NCI-H748 treated with DMSO at 0.1 percent for 48 hours (cell line): ENCODE measurements at regions not wholly inside any gene's neighbourhood (a gene's known extent, or its start where the extent isn't known, plus 50 kb on each side); places are given as distances from the start of the nearest gene placed in this dataset.

Source experiments
- DNase-seq: peaks from one replicate; lab custom pipeline; 2025; lab: John Stamatoyannopoulos, UW

DNA sequence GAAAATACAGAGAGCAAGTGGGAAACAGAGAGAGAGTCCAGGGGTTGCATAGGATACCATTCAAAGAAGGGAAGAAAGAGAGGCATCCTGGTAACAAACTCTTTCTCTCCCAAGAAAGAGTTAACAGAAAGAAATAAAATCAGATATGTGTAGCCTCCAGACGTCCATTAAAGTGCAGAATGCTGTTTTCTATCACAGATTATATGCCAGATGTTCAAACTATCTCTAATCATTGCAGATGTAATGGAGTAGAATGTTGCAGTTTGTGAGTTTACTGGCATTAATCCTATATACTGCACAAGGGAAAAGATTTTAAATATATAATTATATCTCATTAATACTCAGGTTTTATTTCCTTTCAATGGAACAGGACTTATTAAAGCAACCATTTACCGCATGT is 369.4 kb downstream of the ZNF536 start:
- no peak for DNase-seq

- no peak for DNase-seq
Measured at GRCh38 chr19:30739394-30739793, 367.2 kb downstream of the ZNF536 start.

DNA sequence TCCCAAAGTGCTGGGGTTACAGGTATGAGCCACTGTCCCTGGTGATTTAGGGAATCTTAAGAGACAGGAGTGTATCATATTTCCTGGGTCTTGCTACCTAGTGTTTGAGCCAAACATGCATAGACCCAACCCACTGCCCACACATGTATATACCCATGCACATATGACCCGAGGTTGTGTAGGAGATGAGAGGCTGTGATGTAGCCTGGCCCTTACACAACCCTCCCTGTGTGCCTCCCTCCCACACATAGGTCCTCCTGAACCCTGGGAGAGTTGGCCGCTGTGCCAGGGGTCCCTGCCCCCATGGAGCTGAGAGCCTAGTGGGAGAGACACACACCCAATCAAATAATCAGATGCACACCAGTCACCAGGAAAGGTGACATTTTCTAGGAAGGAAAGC is 365.9 kb downstream of the ZNF536 start:
- no peak for DNase-seq

DNA sequence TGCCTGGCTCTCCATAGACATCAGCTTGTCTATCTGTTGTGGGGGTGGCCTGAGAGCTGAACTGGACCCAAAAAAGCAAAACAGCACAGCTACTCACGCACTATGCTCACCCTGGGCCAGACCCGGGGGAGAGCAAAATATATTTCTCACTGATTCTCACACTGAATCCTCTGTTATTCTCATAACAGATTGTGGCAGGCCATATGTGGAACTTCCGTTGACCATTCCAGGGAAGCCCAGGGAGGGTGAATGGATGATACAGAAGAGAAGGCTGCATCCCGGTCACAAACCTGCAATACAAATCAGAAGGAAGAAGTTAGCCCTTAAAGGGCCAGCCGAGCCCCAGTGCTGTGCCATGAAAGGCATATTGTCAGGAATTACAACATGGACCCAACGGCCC is 362.5 kb downstream of the ZNF536 start:
- DNase-seq: no peak

DNA sequence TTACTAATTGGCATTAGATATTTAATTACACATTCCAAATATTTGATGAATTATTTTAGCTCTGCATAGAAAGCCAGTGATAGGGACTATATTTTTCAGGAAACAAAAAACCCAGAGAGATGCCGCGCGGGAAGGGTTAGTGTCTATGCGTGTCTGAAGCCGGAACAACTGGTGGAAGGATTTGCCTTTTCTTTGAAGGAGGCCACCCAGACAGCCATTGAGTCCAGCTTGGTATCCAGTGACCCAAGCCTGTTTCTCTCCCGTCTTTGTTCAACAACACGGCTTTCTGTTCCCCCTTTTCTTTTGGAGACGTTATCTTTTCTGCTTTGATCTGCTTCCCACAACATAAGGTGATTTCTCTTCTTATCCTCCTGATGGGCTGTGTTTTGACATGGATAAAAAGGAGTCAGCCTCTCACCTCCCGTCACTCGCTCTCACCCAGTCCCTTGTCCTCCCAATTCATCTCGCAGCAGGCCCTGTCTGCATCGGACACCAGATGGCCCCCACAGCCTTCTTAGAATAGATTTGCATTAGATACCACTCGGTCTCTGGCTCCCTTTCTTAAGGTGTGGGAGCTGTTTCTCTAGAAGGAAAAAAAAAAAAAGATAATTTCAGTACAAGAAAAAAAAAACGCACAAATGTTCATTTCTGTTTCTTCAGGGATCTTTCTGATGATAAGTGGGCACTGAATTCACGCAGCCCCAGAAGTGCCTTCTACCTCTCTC is 361.8 kb downstream of the ZNF536 start:
- DNase-seq: no peak

- no peak for DNase-seq
Measured at GRCh38 chr19:30731591-30731990, 359.4 kb downstream of the ZNF536 start.

DNA sequence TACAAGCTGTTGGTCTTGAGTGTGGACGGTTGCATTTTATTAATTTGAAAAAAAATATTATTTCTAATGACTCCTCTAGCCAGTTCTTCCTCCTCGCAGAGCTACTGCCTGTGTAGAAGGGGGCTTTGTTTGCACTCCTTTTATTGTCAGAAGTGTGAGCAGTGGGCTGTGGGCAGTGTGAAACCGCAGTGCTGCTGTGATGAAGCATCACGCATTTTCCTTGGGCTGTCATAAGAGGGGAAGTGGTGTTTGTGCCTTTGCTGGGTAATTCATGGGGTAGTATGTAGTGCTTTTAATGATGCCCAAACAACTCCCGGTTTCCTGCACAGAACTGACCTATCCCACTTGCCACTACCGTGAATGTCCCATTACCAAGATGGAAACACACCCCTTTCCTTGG is 357.3 kb downstream of the ZNF536 start:
- no peak for DNase-seq

DNA sequence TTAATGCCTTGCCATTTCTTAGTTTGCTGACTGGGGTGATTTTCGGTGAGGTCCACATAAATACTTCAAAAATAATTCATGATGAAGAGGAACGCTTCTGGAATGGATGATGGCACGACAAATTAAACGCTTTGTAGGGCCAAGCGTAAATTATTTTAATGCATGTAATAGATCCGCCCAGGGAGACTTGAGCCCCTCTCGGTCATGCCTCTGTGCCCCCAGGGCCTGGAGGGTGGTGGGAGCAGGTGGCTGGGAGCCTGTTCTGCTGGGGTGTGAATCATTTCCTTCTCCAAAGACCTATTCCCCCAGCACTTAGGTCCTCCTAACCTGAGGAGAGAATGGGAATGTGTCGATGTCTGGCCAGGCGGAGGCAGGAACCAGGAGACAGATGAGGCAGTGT is 350.6 kb downstream of the ZNF536 start:
- no peak for DNase-seq

DNA sequence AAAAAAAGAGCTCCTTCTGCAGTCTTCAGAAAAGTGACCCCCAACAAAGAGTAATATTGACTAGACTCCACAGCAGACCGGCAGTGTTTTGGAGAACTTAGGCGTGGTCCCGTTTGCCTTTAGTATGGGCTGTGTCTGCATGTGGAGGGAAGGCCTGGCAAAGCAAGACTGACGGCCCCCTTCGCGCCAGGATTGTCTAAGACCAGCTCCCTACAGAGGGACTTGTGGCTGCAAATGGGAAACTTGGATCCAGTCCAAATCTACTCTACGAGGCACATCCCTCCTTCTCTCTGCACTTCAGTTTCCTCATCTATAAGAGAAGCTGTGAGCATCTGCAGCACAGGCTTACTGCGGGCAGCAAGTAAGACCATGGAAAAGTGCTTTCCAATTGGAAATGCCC is 350.0 kb downstream of the ZNF536 start:
- DNase-seq: no peak

DNA sequence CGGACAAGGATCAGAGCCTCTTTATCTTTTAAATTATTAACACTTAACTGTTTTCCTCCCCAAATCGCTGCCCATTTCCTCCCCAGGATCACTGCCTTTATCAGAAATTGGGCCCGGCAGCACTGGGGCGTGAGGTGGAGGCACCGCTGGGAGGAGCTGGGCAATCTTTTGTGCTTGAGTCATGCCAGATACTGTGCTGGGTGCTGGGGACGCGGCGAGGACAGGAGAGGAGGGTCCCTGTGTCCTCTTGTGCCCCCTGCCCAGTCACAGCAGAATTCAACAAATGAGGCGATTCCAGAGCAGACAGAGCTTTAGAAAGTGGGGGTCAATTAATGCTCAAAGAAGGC is 347.8 kb downstream of the ZNF536 start:
- no peak for DNase-seq

DNA sequence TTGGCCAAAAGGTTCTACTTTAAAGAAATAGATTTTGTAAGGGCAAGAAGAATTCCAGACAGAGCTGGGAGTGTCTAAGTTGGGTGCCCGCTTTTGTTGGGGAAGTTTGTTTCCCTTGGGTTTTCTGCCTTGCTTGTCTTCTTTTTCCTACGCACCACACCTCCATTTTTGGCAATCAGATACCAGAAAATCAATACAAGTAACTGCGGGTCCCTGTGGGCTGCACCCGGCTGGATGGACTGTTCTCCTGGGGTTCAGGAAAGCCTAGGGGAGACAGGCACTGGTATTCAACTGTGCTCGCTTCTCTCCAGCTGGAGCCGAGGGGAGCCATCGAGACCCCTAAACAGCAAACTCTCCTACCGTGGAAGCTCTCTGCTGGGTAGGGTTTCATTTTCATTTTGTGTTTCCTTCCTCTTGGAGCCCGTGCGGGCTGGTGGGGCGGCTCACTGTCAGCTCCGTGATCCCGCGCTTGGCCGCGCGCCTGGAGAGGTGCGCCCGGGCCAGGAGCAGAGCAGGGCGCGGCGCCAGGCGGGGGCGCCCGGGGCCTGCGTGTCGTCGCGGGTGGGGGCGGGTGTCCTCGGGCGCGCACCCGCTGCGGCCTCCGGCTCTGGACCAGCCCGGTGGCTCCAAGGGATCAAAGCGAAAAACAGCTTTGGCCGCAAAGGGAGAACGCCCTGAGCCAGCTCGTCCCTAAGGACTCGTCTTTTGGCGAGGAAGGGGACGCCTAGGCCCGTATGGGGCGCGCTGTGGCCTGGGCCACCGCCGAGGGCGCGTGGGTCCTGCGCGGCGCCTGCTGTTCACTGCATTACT is 347.2 kb downstream of the ZNF536 start:
- DNase-seq: peak; percentile 12

DNA sequence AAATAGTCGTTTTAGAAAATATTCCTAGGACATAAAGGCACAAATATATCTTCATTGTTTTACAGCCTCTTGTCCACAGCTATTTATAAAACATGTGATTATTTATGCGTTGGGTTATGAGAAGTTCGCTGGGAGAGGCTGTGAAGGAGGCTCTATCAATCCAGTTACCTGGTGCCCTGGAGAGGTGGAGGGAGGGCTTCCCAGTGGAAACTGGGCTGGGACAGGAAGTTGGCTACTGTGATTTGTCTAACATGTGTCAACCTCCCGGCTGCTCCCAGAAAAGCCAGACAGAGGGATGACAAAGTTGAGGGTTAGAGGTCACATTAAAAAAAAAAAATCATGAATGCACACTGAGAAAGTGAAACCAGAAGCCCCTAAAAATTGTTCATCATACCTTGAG is 346.5 kb downstream of the ZNF536 start:
- no peak for DNase-seq

DNA sequence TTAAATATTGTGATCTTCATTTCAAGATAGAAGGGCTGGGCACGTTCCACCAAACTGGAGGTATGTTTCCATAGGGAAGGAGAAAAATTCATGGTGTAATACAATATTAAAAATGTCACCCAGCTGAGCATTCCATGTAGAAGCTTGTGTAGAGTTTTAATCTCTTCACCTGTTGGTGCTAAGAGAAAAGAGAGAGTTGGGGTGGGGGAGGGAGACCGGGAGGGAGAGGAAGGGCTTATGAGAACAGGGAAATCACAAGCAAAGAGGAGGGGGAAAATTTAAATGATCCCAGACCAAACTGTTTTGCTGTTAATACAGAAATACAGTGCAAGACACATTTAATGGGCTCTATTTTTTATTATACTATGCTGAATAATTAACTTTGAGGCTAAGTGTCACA is 345.8 kb downstream of the ZNF536 start:
- DNase-seq: no peak

- DNase-seq: no peak
Measured at GRCh38 chr19:30717381-30717780, 345.2 kb downstream of the ZNF536 start.

DNA sequence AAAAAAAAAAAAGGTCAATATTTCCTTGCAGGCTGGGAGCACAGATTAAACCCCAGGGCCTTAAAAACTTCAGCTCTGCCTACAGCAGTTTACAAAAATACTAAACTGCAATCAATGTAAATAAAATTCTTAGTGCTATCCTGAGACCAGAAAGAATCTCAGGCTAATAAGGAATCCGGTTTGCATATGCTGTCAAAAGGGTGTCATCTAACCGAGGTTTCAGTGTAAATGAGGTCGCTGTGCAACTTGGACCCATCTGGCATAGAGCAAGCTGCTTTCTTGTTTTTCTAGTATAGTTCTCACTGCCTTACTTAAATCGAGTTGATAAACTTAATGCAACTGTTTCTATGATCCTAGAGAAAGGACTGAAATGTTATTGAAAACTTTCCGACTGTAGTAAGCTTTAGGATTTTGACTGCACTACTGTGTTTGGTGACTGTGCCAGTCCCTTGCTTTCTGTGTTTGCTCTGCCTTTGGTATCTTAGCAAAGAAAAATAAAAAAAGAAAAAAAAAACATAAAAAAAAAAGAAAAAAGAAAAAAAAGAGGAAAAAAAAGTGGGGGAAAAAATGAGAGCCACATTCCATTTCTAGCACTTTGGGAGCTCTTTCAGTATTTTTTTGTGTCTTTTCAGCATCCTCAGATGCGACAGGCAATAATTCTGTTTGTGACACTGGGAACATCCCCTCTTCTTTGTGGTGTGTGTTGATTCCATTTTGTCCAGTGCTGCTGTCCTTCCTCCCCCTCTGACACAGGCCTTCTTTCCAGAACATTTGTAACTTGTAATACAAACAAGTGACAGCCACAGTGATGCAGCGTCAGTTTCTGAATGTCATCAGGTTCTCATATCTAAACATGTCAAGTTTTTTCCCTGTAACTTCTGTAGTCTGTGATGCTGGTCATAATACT is 340.5 kb downstream of the ZNF536 start:
- no peak for DNase-seq

DNA sequence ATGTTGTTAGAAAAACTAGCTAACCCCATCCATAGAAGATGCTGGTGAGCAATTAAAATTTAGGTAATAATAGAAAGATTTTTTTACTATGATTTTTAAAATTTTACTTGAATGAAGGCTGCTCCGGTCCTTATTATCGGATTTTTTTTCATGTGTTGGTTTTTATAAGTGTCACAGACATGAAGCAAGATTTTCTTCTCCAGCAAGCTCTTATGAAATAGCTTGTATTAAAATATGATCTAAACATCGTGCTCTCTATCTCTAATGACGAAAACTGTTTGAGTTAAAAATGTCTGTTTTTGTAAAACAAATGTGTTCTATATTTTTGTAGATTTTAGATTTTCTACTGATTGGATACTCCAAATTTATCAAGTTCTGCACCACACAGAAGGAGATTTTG is 339.6 kb downstream of the ZNF536 start:
- no peak for DNase-seq

DNA sequence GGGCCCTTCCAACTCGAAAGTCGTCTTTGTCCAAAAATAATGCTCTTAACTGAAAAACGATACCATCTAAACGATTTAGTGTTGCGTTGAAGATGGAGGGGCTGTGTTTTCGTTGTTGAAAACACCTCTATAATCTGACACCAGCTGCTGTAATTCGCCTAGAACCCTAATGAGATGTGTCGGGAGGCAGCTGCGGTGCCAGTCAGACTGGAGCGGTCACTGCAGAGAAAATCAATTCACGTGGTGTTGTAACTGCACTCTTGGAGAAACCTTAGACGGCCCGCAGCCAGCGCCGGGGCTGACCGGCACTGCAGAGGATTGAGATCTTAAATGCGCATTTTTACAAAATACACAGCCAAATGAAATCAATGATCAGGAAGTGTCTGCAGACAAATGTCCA is 339.1 kb downstream of the ZNF536 start:
- DNase-seq: peak; percentile 19

- no peak for DNase-seq
Measured at GRCh38 chr19:30710721-30711120, 338.5 kb downstream of the ZNF536 start.

DNA sequence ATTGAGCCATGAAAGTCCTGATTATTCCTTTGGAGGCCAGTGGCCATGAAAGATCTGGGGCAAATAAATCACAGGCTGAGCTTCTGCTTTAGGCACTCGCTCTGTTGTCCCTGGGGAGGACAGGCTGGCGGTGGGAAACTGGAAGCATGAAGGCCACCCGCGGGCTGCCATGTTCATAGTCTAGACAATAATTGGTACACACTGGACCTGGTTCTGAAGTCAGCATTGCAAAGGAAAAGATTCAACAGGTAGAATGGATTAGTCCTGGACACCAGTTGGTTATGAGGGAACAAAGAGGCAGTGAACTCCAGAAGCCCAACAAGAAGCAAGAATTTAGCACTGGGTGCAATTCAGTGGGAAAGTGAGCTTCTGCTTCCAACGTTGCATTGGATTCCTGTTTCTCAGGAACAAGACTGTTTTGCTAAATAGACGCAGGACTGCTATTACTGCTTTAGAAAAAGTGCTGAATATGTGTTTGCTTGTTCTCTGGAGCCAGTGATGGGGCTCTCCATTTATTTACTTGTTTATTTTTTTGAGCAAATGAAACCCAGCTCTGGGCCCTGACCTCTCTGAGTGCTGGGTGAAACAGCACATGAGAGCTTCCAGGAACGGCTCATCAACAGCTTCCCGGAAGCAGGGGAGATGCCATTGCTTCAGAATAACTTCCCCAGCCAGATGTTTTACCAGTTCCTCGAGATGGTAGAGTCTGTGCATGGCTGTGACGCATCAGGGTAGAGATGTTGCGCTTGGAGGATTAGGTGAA is 336.4 kb downstream of the ZNF536 start:
- no peak for DNase-seq

GRCh38 chr19:30704771-30705330 is 332.7 kb downstream of the ZNF536 start:
- DNase-seq: no peak

GRCh38 chr19:30703645-30704044 is 331.5 kb downstream of the ZNF536 start:
- DNase-seq: no peak

DNA sequence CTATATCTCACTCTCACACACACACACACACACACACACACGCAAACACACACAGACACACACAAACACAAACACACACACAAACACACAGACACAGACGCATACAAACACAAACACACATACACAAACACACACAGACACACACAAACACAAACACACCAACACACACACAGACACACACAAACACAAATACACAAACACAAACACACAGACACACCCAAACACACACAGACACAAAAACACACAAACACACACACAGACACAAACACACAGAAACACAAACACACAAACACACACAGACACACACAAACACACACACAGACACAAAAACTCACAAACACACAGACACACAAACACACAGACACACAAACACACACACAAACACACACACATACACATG is 329.0 kb downstream of the ZNF536 start:
- DNase-seq: no peak
